ENCODE measurements at regions not wholly inside any gene's neighbourhood (a gene's known extent, or its start where the extent isn't known, plus 50 kb on each side); places are given as distances from the start of the nearest gene placed in this dataset.

- Mint-ChIP-seq H3K4me1 (no peaks in the 10 kb centered on the region), H3K9me3 (peaks cover 2% of the 10 kb centered on the region), H3K27me3 (ENCODE audit: low read depth) (no peaks in the 10 kb centered on the region), H3K27ac (peak overlapping the region; percentile 14 to 80 (median 23)), H3K4me3 (peak overlapping the region; percentile 82 to 89 (median 87)), H3K36me3 (ENCODE audit: low read depth) (no peaks in the 10 kb centered on the region)
- no peak for TF ChIP-seq CTCF (IDR thresholded peaks at IDR 0.05; ENCODE audit: unreplicated experiment in 3 of 3)
These were observed 113.0 kb upstream of the VAMP7 start for GRCh38 chrX:155767876-155768769.

GRCh38 chrX:155767051-155767875, 113.9 kb upstream of the VAMP7 start:
- H3K9me3 Mint-ChIP-seq: peaks cover 2% of the 10 kb centered on the region
- no peak for TF ChIP-seq CTCF (IDR thresholded peaks at IDR 0.05; ENCODE audit: unreplicated experiment in 3 of 3)
- H3K4me3 Mint-ChIP-seq: peak overlapping the region; percentile 82 to 89 (median 87)
- peak overlapping the region; percentile 23 to 80 (median 78) for H3K27ac Mint-ChIP-seq
- no peaks in the 10 kb centered on the region for H3K36me3 Mint-ChIP-seq (ENCODE audit: low read depth)
- no peaks in the 10 kb centered on the region for H3K4me1 Mint-ChIP-seq
- no peaks in the 10 kb centered on the region for H3K27me3 Mint-ChIP-seq (ENCODE audit: low read depth)

- peak overlapping the region; percentile 82 to 89 (median 87) for H3K4me3 Mint-ChIP-seq
- H3K36me3 Mint-ChIP-seq (ENCODE audit: low read depth): no peaks in the 10 kb centered on the region
- peaks cover 5% of the 10 kb centered on the region for H3K9me3 Mint-ChIP-seq
- H3K27ac Mint-ChIP-seq: peak overlapping the region in 2 of 3 experiments; percentile 78 to 80
- no peak for TF ChIP-seq CTCF (IDR thresholded peaks at IDR 0.05; ENCODE audit: unreplicated experiment in 3 of 3)
- H3K4me1 Mint-ChIP-seq: no peaks in the 10 kb centered on the region
- no peaks in the 10 kb centered on the region for H3K27me3 Mint-ChIP-seq (ENCODE audit: low read depth)
These were observed 114.8 kb upstream of the VAMP7 start for GRCh38 chrX:155766321-155766720.

- no peak overlapping the region for H3K4me3 Mint-ChIP-seq
- no peak for TF ChIP-seq CTCF (IDR thresholded peaks at IDR 0.05; ENCODE audit: unreplicated experiment in 3 of 3)
- no peak overlapping the region for H3K27ac Mint-ChIP-seq
- H3K9me3 Mint-ChIP-seq: peaks cover 5% of the 10 kb centered on the region
- no peaks in the 10 kb centered on the region for H3K4me1 Mint-ChIP-seq
- no peaks in the 10 kb centered on the region for H3K27me3 Mint-ChIP-seq (ENCODE audit: low read depth)
- H3K36me3 Mint-ChIP-seq (ENCODE audit: low read depth): no peaks in the 10 kb centered on the region
These were observed 120.0 kb upstream of the VAMP7 start for GRCh38 chrX:155761185-155761584.

DNA sequence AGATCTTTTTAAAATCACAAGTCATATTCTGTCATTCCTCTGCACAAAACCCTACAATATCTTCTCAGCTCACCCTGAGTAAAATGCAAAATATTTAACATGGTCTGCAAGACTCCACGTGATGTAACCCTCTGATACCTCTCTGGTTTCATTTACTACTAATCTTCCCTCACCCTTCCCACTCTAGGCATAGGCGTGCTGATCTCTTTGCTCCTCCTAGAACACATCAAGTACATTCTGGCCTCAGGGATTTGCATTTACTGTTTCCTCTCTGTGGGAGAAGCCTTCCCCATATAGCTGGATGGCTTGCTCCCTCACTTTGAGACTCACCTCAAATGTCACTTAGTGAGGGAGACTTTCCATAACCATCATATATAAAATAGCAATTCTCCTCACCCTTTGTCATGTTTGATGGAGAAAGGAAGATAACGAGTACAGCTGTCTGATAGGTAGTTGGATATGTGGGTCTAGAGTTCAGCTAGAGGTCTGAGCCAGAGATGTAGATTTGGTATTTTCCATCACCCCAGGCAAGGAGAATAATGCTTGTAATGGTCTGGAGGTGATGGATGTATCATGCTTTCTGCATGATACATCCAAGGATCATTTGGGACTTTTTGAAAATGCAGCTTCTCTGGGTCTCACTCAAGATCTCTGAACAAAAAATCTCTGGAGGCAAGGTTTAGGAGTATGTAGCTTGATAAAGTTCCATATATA, 123.9 kb upstream of the VAMP7 start:
- H3K4me1 Mint-ChIP-seq: no peaks in the 10 kb centered on the region
- H3K4me3 Mint-ChIP-seq: no peak overlapping the region
- H3K36me3 Mint-ChIP-seq (ENCODE audit: low read depth): no peaks in the 10 kb centered on the region
- H3K27me3 Mint-ChIP-seq (ENCODE audit: low read depth): no peaks in the 10 kb centered on the region
- peaks cover 3% of the 10 kb centered on the region for H3K9me3 Mint-ChIP-seq
- H3K27ac Mint-ChIP-seq: no peak overlapping the region
- TF ChIP-seq CTCF (IDR thresholded peaks at IDR 0.05; ENCODE audit: unreplicated experiment in 3 of 3): no peak
